ENCODE measurements at regions not wholly inside any gene's neighbourhood (a gene's known extent, or its start where the extent isn't known, plus 50 kb on each side); places are given as distances from the start of the nearest gene placed in this dataset.
"Not testable (repeated sequence)": the region's sequence is repeated elsewhere in the genome, so short reads cannot be mapped to it uniquely, and the experiment has no call there.

GRCh38 chr10:118423800-118424442 is 81.8 kb upstream of the FAM204A start:
- peak; percentile 60 for FAIRE-seq
- peak; percentile 58 for DNase-seq (ENCODE audit: low spot score)

GRCh38 chr10:118422241-118422640 is 80.1 kb upstream of the FAM204A start:
- no peak for DNase-seq (ENCODE audit: low spot score)
- no peak for FAIRE-seq

GRCh38 chr10:118420049-118420448 is 77.9 kb upstream of the FAM204A start:
- not testable (repeated sequence) for DNase-seq (ENCODE audit: low spot score); FAIRE-seq

- no peak for DNase-seq (ENCODE audit: low spot score)
- FAIRE-seq = no peak
Observed at GRCh38 chr10:118412932-118413331, 70.8 kb upstream of the FAM204A start.

- DNase-seq (ENCODE audit: low spot score) (no peak), FAIRE-seq (no peak)
Observed at GRCh38 chr10:118412132-118412760, 70.1 kb upstream of the FAM204A start.

- FAIRE-seq = no peak
Observed at GRCh38 chr10:118409295-118409694, 67.2 kb upstream of the FAM204A start.

GRCh38 chr10:118408181-118408580 is 66.1 kb upstream of the FAM204A start:
- DNase-seq (ENCODE audit: low spot score) (no peak), FAIRE-seq (no peak)

More at GRCh38 chr10:118409295-118409694, 67.2 kb upstream of the FAM204A start:
- no peak for DNase-seq (ENCODE audit: low spot score)

GRCh38 chr10:118407777-118408176 is 65.7 kb upstream of the FAM204A start:
- FAIRE-seq (no peak), DNase-seq (ENCODE audit: low spot score) (no peak)

- DNase-seq (ENCODE audit: low spot score) (no peak), FAIRE-seq (no peak)
Observed at GRCh38 chr10:118407026-118407425, 64.9 kb upstream of the FAM204A start.

GRCh38 chr10:118405928-118406327 is 63.8 kb upstream of the FAM204A start:
- DNase-seq (ENCODE audit: low spot score) (no peak), FAIRE-seq (no peak)

- DNase-seq (ENCODE audit: low spot score) = no peak
- FAIRE-seq = no peak
Observed at GRCh38 chr10:118403967-118404366, 61.8 kb upstream of the FAM204A start.

- FAIRE-seq = no peak
Observed at GRCh38 chr10:118401708-118402193, 59.6 kb upstream of the FAM204A start.

GRCh38 chr10:118397391-118397790 is 55.3 kb upstream of the FAM204A start:
- FAIRE-seq (no peak), DNase-seq (ENCODE audit: low spot score) (no peak)

More at GRCh38 chr10:118401708-118402193, 59.6 kb upstream of the FAM204A start:
- no peak for DNase-seq (ENCODE audit: low spot score)

- no peak for DNase-seq (ENCODE audit: low spot score)
- FAIRE-seq = no peak
Observed at GRCh38 chr10:118395947-118396346, 53.8 kb upstream of the FAM204A start.

GRCh38 chr10:118394301-118395200 is 52.4 kb upstream of the FAM204A start:
- DNase-seq (ENCODE audit: low spot score) = no peak
- no peak for FAIRE-seq

GRCh38 chr10:118392761-118393160 is 50.6 kb upstream of the FAM204A start:
- FAIRE-seq = no peak
- DNase-seq (ENCODE audit: low spot score) = no peak
